Transverse colon (tissue), 4 donors: ENCODE measurements at regions not wholly inside any gene's neighbourhood (a gene's known extent, or its start where the extent isn't known, plus 50 kb on each side); places are given as distances from the start of the nearest gene placed in this dataset.

Source experiments
- DNase-seq: peaks from one replicate; pipeline ENCODE4 v3.0.0-alpha.2; 2019
- H3K27ac ChIP-seq, 4 donors: fragments of 200-600 bp; sonication (generic); 2 replicates each; pipeline ENCODE4 v1.5.1; 2016 to 2018; ENCODE audit warnings: inconsistent platforms in 4 of 4
- H3K27me3 ChIP-seq: fragments of 200-600 bp; sonication (generic); 2 replicates; pipeline ENCODE4 v1.5.1; 2017; ENCODE audit warnings: inconsistent platforms
- H3K36me3 ChIP-seq, 4 donors: fragments of 200-600 bp; sonication (generic); 2 replicates each; pipeline ENCODE4 v1.5.1; 2017 to 2019; ENCODE audit warnings: inconsistent platforms in 4 of 4
- H3K4me1 ChIP-seq, 4 donors: fragments of 200-600 bp; sonication (generic); 2 replicates each; pipeline ENCODE4 v1.5.1; 2017 to 2020; ENCODE audit warnings: inconsistent platforms in 4 of 4
- H3K4me3 ChIP-seq, 4 donors: fragments of 200-600 bp; sonication (generic); 1 replicate in 1 of 4; 2 replicates in 3 of 4; pipeline versions ENCODE4 v1.5.1 to v1.6.1; 2017 to 2019; ENCODE audit warnings: inconsistent platforms in 4 of 4
- H3K9me3 ChIP-seq, 2 donors: fragments of 200-600 bp; sonication (generic); 2 replicates each; pipeline ENCODE4 v1.5.1; 2017 to 2019; ENCODE audit warnings: inconsistent platforms in 2 of 2
- CTCF ChIP-seq, 5 experiments: fragments of 200-600 bp in 3 of 5; fragments of 450-650 bp in 2 of 5; sonication (generic) in 3 of 5; IDR thresholded peaks; 1 replicate in 2 of 5; 2 replicates in 3 of 5; pipeline ENCODE4 v1.5.1; 2016 to 2017; ENCODE audit warnings: antibody characterized with exemption in 5 of 5, inconsistent platforms in 3 of 5, mild to moderate bottlenecking in 2 of 5, moderate library complexity in 1 of 5
- EP300 ChIP-seq: sonication (generic); formaldehyde crosslinking; IDR thresholded peaks from one replicate; pipeline ENCODE4 v1.6.1; 2017; ENCODE audit warnings: antibody characterized with exemption, low read depth
- POLR2A ChIP-seq: fragments of 450-650 bp; IDR thresholded peaks from one replicate; pipeline ENCODE4 v1.6.1; 2016; ENCODE audit warnings: antibody characterized with exemption, mild to moderate bottlenecking, moderate library complexity
- POLR2AphosphoS5 ChIP-seq, 3 donors: sonication (generic); formaldehyde crosslinking; IDR thresholded peaks; one replicate each; pipeline ENCODE4 v1.6.1; 2016; ENCODE audit warnings: antibody characterized with exemption in 3 of 3
- WGBS, 2 donors: methylation state at CpG; one replicate each; pipeline ENCODE4 v1.1.5; 2018; ENCODE audit warnings: low coverage in 1 of 2; 5-methylcytosine and 5-hydroxymethylcytosine counted together
- in situ Hi-C, 4 donors: fragments of 200-750 bp; cut with MboI; loops; one replicate each; pipeline versions ENCODE4 v1.15.0 to v1.15.1; 2017; ENCODE audit warnings: low sequenced_read_pairs in 3 of 4, low pct_ligation_motif_present in 1 of 4, low pct_unique_long_range_greater_than_20kb in 1 of 4
- intact Hi-C: fragments of 100-400 bp; cut with DNase I; formaldehyde crosslinking; loops from one replicate; pipeline ENCODE4 v1.15.1; 2023; ENCODE audit warnings: low total_unique reads

- TF ChIP-seq CTCF (IDR thresholded peaks at IDR 0.05) (no peak), EP300 (no peak)
Observed at GRCh38 chrX:104430072-104430741, 135.8 kb upstream of the IL1RAPL2 start.

GRCh38 chrX:104428231-104428630 lies 137.8 kb upstream of the IL1RAPL2 start:
- no peak for TF ChIP-seq POLR2AphosphoS5 (IDR thresholded peaks at IDR 0.05)
- 76% methylated on average over 2 of the region's 2 CpGs; no CpG with 5 or more reads in 1 of the 2 donors for WGBS, 2 donors

More at GRCh38 chrX:104430072-104430741, 135.8 kb upstream of the IL1RAPL2 start:
- Histone ChIP-seq H3K9me3 (no peaks in the 10 kb centered on the region), H3K27ac (no peak overlapping the region), H3K4me3 (no peak overlapping the region), H3K4me1 (no peaks in the 10 kb centered on the region), H3K36me3 (no peaks in the 10 kb centered on the region), H3K27me3 (no peaks in the 10 kb centered on the region)
- intact Hi-C loops = no loop called here
- no peak for DNase-seq
- 39% methylated on average over 4 of the region's 4 CpGs; no CpG with 5 or more reads in 1 of the 2 donors for WGBS, 2 donors
- in situ Hi-C loops = no loop called here

GRCh38 chrX:104427693-104428092 lies 138.3 kb upstream of the IL1RAPL2 start:
- no peak overlapping the region for H3K27ac ChIP-seq
- H3K4me1 ChIP-seq = no peaks in the 10 kb centered on the region
- no peaks in the 10 kb centered on the region for H3K27me3 ChIP-seq
- H3K4me3 ChIP-seq = no peak overlapping the region
- no peaks in the 10 kb centered on the region for H3K36me3 ChIP-seq
- 54% methylated on average over 3 of the region's 3 CpGs; no CpG with 5 or more reads in 1 of the 2 donors for WGBS, 2 donors
- DNase-seq = no peak
- in situ Hi-C loops (no loop called here), intact Hi-C loops (no loop called here)
- no peaks in the 10 kb centered on the region for H3K9me3 ChIP-seq
- no peak for TF ChIP-seq POLR2A
- no peak for TF ChIP-seq POLR2AphosphoS5 (IDR thresholded peaks at IDR 0.05)
- TF ChIP-seq CTCF (IDR thresholded peaks at IDR 0.05) = no peak
- TF ChIP-seq EP300 = no peak

More at GRCh38 chrX:104428231-104428630, 137.8 kb upstream of the IL1RAPL2 start:
- no peaks in the 10 kb centered on the region for H3K27me3 ChIP-seq
- in situ Hi-C loops = no loop called here
- intact Hi-C loops = no loop called here
- H3K4me3 ChIP-seq = no peak overlapping the region
- no peaks in the 10 kb centered on the region for H3K36me3 ChIP-seq
- DNase-seq = no peak
- H3K27ac ChIP-seq = no peak overlapping the region
- no peaks in the 10 kb centered on the region for H3K4me1 ChIP-seq
- H3K9me3 ChIP-seq = no peaks in the 10 kb centered on the region

DNA sequence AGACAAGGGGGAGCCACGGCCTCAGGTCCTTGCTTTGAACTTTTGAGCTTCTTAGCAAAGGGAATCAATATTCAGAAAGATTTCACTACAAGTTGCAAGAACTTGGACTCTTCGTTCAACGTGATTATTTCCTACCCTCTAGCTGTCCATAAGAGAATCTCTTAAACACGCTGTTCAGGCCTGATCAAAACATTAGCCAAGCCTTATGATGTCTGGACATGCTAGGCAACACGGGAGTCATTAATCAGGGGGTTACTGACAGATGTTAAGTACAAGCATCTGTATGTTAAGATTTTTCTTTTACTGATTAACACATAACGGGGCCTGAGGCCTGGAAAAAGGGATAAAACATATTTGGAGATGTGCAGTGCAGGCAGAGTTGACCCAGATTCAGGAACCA lies 138.9 kb upstream of the IL1RAPL2 start:
- no peak for DNase-seq
- 64% methylated on average over 6 of the region's 6 CpGs; no CpG with 5 or more reads in 1 of the 2 donors for WGBS, 2 donors
- no peaks in the 10 kb centered on the region for H3K4me1 ChIP-seq
- H3K27me3 ChIP-seq = no peaks in the 10 kb centered on the region
- no peak overlapping the region for H3K27ac ChIP-seq
- H3K4me3 ChIP-seq = no peak overlapping the region
- intact Hi-C loops (no loop called here), in situ Hi-C loops (no loop called here)
- no peaks in the 10 kb centered on the region for H3K36me3 ChIP-seq
- TF ChIP-seq POLR2AphosphoS5 (IDR thresholded peaks at IDR 0.05) = no peak
- no peak for TF ChIP-seq EP300
- TF ChIP-seq CTCF (IDR thresholded peaks at IDR 0.05) = no peak
- TF ChIP-seq POLR2A = no peak
- no peaks in the 10 kb centered on the region for H3K9me3 ChIP-seq

DNA sequence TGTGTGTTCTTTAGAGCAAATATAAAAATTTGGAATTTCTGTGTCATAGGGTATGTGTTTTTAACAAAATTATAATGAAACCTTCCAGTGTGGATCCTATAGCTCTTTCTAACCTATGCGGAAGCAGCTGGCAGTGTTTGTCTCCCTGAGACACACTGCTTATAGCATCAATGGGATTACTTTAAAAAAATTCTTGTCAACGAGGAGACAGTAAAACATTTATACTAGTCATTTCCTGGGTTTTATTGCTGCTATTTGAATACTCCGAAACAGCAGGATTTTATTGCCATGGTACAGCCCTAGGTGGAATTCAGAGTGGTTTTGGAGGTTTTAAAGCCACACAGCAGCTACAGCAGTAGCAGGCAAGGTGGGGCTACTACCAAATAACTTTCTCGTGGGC lies 145.1 kb upstream of the IL1RAPL2 start:
- intact Hi-C loops (no loop called here), in situ Hi-C loops (no loop called here)
- DNase-seq = peak; percentile 15
- TF ChIP-seq POLR2AphosphoS5 (IDR thresholded peaks at IDR 0.05) (no peak), CTCF (IDR thresholded peaks at IDR 0.05) (no peak), POLR2A (no peak), EP300 (no peak)
- H3K27ac ChIP-seq = no peak overlapping the region
- 20 to 26% methylated on average over 3 to 4 of the region's 4 CpGs for WGBS, 2 donors
- no peaks in the 10 kb centered on the region for H3K36me3 ChIP-seq
- H3K4me3 ChIP-seq = no peak overlapping the region
- no peaks in the 10 kb centered on the region for H3K9me3 ChIP-seq
- H3K4me1 ChIP-seq = no peaks in the 10 kb centered on the region
- H3K27me3 ChIP-seq = no peaks in the 10 kb centered on the region
